ENCODE measurements at regions not wholly inside any gene's neighbourhood (a gene's known extent, or its start where the extent isn't known, plus 50 kb on each side); places are given as distances from the start of the nearest gene placed in this dataset.

DNA sequence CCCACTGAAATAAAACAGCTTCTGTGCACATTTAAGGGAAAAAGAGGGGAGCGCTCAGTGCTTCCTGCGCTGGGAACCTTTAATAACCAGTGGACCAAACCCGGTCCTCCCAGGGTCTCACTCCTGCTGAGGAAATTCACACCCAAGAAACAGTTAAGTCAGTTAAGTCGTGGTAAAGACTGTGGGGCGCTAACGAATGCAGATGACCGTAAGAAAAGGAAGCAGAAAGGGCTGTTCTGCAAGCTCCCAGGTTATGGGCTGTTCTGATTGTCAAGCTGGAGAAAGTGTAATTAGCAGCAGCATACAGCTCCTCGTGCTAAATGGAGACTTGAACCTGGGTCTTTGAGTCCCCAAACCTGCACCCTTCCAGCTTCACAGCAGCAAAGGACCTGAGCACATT, 536.6 kb downstream of the NPHP4 start:
- DNase-seq: no peak

DNA sequence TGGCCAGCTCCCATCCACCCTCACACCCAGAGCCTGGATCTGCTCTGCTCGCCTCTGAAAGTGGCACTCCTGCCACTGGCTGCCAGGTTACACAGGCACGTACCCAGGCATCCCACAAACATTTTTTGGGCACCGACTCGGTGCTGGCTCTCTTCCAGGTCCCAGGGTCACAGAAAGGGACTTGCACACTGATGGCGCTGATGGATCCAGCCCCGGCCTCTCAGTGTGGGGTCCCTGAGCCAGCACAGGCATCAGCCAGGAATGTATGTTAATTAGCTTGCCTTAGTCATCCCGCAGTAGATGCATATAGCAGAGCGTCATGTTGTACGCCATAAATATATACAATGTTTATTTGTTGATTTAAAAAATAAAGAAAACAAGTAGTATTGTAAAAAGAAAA, 537.2 kb downstream of the NPHP4 start:
- no peak for DNase-seq

DNA sequence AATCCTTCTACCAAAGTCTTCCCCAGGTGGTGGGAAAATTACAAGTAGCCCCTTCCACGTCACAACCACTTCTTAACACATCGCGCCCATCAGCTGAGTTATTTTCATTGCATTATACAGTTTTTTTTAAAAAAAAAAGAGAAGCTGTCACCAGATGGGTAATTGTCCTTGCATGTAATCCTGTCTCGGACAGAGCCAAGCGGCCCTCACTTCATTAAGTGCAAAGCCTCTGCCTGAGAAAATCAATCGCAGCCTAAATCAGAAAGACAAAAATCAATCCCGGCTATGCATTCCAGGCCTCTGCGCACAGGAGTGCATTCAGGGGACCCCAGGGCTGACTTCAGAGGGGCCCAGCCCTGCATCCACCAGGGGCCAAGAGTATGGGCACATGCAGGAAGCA, 538.9 kb downstream of the NPHP4 start:
- no peak for DNase-seq

GRCh38 chr1:5451671-5452070, 540.6 kb downstream of the NPHP4 start:
- DNase-seq: no peak

- no peak for DNase-seq
These were observed 543.7 kb downstream of the NPHP4 start for GRCh38 chr1:5448486-5448885.

DNA sequence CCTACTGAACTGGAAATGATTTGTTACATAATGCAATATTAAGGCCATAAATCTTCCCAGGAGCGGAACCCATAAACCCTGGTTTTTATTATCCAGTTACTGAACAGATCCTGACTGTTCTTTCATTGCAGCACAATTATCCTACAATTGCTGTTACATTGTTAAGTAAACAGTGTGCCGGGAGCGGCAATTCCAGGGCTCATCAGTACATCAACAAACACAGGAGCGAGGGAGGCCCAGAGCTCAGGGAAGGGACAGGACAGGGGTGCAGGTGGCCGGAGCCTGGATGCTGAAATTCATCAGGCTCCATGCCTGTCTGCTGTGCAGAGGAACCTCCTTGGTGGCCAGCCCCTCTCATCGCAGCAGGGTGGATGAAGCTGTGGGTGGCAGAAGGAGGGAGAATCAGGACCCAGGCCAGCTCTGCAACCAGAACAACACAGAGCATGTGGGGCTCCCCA, 544.7 kb downstream of the NPHP4 start:
- no peak for DNase-seq

GRCh38 chr1:5444396-5444795, 547.8 kb downstream of the NPHP4 start:
- no peak for DNase-seq

DNA sequence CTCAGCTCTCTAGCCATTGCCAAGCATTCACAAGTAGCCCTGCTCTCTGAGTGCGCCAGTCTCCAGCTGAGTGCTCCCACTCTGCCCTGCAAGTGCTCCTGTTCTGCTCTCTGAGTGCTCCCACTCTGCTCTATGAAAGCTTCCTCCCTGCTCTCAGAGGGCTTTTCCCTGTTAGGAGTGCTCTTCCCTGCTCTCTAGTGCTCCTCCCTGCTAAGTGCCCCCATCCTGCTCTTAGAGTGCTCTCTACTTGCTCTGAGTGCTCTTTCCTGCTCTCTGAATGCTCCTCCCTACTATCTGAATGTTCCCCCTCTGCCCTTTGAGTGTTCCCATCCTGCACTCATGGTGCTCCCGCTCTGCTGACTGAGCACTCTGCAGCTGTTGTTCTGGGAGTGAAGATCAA, 555.4 kb downstream of the NPHP4 start:
- DNase-seq: no peak

DNA sequence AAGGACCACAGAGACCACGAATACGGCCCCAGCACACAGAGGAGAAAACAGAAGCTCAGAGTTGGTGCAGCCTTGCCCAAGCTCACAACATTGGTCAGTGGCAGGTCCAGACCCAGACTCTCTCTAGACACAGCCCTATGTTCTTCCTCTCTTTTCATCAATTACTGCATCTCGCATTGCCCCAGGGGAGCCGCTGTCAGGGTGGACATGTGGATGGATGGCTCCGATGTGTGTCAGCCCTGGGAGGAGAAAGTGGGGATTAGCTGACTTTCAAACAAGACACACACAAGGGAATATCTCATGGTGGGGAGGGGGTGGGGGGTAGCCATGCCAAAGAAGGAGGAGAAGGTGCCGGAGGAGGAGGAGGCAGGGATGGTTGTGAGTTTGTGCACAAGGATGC, 556.8 kb downstream of the NPHP4 start:
- DNase-seq: no peak

DNA sequence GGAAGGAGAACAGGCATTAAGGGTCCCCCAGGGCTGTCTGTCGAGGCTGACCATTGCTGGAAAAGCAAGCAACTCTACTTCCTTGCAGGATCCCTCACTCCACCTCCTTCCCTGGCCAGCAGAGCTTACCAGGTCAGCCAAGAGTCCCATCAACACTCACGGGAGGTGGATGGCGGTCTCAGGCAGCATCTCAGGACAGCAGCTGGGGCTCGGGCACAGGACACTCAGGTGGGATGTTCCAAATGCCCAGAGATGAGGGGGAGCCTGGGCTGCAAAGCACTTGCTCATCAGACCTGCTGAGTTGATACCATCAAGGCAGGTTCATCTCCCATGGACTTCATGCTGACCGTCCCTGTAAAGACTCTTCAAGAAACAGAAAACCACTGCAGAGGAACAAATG, 559.8 kb downstream of the NPHP4 start:
- DNase-seq: no peak

DNA sequence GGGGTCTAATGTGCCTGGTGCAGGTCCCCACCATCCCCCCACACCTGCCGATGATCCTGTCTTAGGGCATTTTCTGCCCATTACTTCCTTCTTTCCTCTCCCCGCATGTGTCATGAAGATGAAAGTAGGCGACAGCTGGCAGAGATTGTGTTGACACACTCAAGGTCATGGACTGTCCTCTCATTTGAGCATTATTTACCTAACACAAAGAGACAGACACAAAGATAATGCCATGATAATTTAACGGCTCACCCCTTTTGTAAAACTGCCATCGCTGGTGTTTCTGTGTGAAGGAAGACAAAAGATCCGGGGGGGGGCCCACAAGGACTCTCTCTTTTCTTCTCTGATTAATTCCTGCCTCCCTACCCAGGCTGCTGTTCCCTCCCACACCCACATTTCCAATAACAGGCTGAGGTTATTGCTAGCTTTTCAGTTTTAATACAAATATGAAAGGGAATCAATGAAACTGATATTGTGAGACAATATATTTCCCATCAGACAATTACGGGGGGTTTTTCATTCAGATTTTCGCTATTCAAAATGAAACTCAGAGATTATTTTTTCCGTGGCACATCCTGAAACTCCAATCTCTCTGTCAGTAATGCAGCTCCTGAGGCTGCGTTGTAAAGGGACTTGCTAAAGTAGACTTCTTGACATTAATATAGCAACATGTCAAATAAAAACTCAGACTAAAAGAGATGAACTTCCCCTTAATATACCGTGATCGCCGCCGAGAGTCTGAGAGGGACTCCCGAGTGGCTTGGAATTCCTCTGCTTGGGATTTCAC, 561.1 kb downstream of the NPHP4 start:
- no peak for DNase-seq

DNA sequence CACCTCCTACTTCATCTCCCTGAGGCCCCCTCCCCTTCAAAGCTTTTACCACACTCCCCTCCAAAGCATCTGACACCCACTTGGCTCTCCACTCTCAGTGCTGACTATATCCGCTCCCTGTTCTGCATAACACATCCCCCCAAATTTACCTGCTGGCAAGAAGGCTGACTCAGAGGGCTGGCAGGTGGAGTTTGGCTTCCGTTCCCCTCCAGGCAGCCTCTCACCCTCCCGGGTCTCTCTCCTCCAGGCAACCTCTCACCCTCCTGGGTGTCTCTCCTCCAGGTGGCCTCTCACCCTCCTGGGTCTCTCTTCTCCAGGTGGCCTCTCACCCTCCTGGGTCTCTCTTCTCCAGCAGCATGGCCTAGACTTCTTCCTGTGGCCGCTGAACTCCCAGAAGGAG, 562.1 kb downstream of the NPHP4 start:
- no peak for DNase-seq

DNA sequence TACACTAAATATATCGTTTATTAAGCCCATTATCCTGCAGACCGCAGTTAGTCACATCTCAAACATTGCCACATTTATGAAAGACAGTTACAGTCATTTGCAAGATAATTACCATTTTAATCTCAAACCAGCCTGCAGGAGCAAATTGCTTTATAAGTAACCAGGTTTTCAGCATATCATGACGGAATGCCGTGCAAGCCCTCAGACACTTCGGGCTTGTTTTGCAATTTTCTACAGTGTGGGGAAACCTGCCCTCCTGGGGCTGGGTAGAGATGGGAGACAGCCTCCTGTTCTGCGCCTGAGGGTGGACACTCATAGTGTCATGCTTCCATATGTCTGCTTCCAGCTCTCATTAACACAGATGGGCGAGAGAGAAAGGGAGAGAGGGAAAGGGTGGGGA, 563.9 kb downstream of the NPHP4 start:
- no peak for DNase-seq

DNA sequence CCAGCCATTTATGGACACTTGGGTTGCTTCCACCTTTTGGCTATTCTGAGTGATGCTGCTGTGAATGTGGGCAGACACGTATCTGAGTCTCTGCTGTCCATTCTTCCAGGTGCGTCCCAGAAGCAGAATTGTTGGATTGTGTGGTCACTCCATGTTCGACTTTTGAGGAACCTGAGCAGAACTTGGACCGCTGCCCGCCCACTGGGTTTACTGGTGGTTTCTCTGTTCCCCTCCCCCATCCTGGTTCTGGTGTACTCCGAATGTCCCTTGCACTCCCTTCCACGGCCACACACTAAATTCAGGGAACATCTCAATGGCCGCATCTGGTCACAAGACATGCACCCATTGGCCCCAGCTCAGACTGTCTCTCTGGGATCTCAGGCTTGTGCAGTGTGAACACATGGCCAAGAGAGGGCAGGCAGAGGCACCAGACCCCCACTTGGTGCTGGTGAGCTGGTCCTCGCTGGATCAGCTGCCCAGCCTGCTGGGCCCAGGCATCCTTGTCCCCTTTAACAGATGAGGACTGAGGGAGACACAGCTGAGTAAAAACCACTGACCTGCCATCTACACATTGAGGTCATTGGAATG, 565.1 kb downstream of the NPHP4 start:
- DNase-seq: no peak

- no peak for DNase-seq
These were observed 567.2 kb downstream of the NPHP4 start for GRCh38 chr1:5424802-5425703.

GRCh38 chr1:5423109-5423508, 569.1 kb downstream of the NPHP4 start:
- peak; percentile 34 for DNase-seq

- no peak for DNase-seq
These were observed 572.7 kb downstream of the NPHP4 start for GRCh38 chr1:5419501-5419900.

GRCh38 chr1:5416518-5416917, 575.7 kb downstream of the NPHP4 start:
- DNase-seq: no peak

- no peak for DNase-seq
These were observed 576.6 kb downstream of the NPHP4 start for GRCh38 chr1:5415606-5416005.

GRCh38 chr1:5410652-5411051, 581.6 kb downstream of the NPHP4 start:
- no peak for DNase-seq

DNA sequence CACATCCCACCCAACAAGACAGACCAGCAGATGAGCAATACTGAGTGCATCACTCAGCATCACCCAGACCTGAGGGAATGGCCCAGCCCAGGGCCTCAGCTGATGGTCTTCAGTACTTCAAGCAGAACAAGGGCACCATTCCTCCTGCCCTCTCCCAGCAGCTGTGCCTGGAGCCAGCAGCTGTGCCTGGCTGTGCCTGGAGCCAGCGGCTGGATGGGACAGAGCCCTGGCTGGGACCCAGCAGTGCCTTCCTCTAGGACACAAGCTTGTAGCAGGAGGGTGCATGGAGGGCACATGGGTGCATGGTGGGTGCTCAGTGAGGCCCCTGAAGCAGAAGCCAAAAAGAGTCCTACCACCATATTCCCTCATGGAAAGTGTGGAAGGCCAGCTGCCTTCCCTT, 583.8 kb downstream of the NPHP4 start:
- no peak for DNase-seq

DNA sequence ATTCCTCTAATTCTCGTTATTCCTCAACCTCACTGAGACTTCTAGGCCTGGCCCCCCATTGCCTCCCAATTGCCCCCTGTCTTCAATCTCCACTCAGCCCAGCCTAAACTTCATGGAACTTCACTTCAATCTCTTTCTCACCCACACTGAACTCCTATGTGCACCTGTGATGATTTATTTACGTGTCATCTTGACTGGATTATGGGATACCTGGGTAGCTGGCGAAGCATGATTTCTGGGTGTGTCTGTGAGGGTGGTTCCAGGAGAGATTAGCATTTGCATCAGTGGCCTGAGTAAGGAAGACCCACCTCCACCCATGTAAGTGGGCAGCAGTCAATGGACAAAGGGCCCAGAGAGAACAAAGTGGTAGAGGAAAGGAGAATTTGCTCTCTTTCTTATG, 587.0 kb downstream of the NPHP4 start:
- no peak for DNase-seq

- DNase-seq: no peak
These were observed 587.6 kb downstream of the NPHP4 start for GRCh38 chr1:5404412-5405203.

Measured in femur (tissue), 1 donor.